Esophagus (tissue), 2 donors: ENCODE measurements at regions not wholly inside any gene's neighbourhood (a gene's known extent, or its start where the extent isn't known, plus 50 kb on each side); places are given as distances from the start of the nearest gene placed in this dataset.

Experiments used
- H3K27ac ChIP-seq, 2 donors: one replicate each; pipeline ENCODE4 v1.5.1; 2013; ENCODE audit warnings: low read depth in 2 of 2, mild to moderate bottlenecking in 2 of 2, inconsistent platforms in 1 of 2, low read length in 1 of 2, moderate library complexity in 1 of 2
- H3K27me3 ChIP-seq, 2 donors: one replicate each; pipeline ENCODE4 v1.6.1; 2013; ENCODE audit warnings: low read length in 2 of 2, control low read depth in 1 of 2, mild to moderate bottlenecking in 1 of 2; ENCODE audit not compliant: insufficient read depth in 2 of 2, control insufficient read depth in 1 of 2
- H3K36me3 ChIP-seq, 2 donors: one replicate each; pipeline ENCODE4 v1.6.1; 2013; ENCODE audit warnings: low read length in 1 of 2; ENCODE audit not compliant: control insufficient read depth in 2 of 2, insufficient read depth in 2 of 2
- H3K4me1 ChIP-seq, 2 donors: one replicate each; pipeline ENCODE4 v1.6.1; 2013; ENCODE audit warnings: low read length in 1 of 2; ENCODE audit not compliant: control insufficient read depth in 2 of 2, insufficient read depth in 2 of 2
- H3K4me3 ChIP-seq, 2 donors: one replicate each; pipeline ENCODE4 v1.5.1; 2013; ENCODE audit warnings: low read length in 2 of 2, mild to moderate bottlenecking in 2 of 2, low read depth in 1 of 2, moderate library complexity in 1 of 2
- H3K9me3 ChIP-seq, 2 donors: one replicate each; pipeline ENCODE4 v1.6.1; 2013; ENCODE audit warnings: mild to moderate bottlenecking in 2 of 2, low read depth in 1 of 2, low read length in 1 of 2, moderate library complexity in 1 of 2; ENCODE audit not compliant: control insufficient read depth in 2 of 2, insufficient read depth in 1 of 2
- whole genome bisulfite sequencing, 2 donors: extraction: QIAGEN DNeasy Blood & Tissue Kit; methylation state at CpG; one replicate each; pipeline ENCODE4 v1.1.7; 2013; 5-methylcytosine and 5-hydroxymethylcytosine counted together
- donor health status: healthy with polysubstance abuse.
- donor health status: Bipolar disorder and iron deficiency.

- Histone ChIP-seq H3K4me1 (no peaks in the 10 kb centered on the region), H3K9me3 (no peaks in the 10 kb centered on the region), H3K4me3 (no peak overlapping the region), H3K36me3 (no peaks in the 10 kb centered on the region), H3K27me3 (no peaks in the 10 kb centered on the region), H3K27ac (no peak overlapping the region)
- WGBS, 2 donors = 35 to 53% methylated on average over 3 of the region's 3 CpGs
These were observed 129.5 kb downstream of the LARP7 start for GRCh38 chr4:112766422-112766821.

- H3K27me3 ChIP-seq = no peaks in the 10 kb centered on the region
- 89 to 90% methylated on average over 6 of the region's 6 CpGs for WGBS, 2 donors
These were observed 130.4 kb downstream of the LARP7 start for GRCh38 chr4:112767386-112767785.

DNA sequence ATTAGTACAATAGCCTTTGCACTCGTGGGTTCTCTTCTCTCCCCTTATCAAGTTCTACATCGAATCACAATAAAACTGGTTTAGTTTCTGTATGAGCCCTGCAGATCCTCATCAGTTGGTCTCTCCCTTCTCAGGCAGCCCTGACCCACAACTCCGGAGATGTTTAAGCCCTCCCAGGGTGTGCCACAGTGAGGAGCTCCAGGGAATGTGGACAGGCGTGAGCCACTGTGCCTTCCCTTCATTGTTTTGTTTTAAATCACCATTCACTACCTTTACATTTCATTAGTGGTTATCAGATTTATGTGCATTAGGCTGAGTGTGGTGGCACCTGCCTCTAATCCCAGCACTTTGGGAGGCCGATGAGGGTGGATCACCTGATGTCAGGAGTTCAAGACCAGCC is 133.2 kb downstream of the LARP7 start:
- no peaks in the 10 kb centered on the region for H3K4me1 ChIP-seq
- H3K27me3 ChIP-seq = no peaks in the 10 kb centered on the region
- 65 to 79% methylated on average over 5 of the region's 5 CpGs for WGBS, 2 donors
- no peaks in the 10 kb centered on the region for H3K9me3 ChIP-seq
- H3K27ac ChIP-seq = no peak overlapping the region
- H3K36me3 ChIP-seq = no peaks in the 10 kb centered on the region
- H3K4me3 ChIP-seq = no peak overlapping the region

More at GRCh38 chr4:112767386-112767785, 130.4 kb downstream of the LARP7 start:
- H3K36me3 ChIP-seq = no peaks in the 10 kb centered on the region
- H3K27ac ChIP-seq = no peak overlapping the region
- no peaks in the 10 kb centered on the region for H3K4me1 ChIP-seq
- H3K4me3 ChIP-seq = no peak overlapping the region
- no peaks in the 10 kb centered on the region for H3K9me3 ChIP-seq

- Histone ChIP-seq H3K4me1 (no peaks in the 10 kb centered on the region), H3K9me3 (no peaks in the 10 kb centered on the region), H3K4me3 (no peak overlapping the region), H3K27ac (no peak overlapping the region), H3K27me3 (no peaks in the 10 kb centered on the region), H3K36me3 (no peaks in the 10 kb centered on the region)
- 57 to 64% methylated on average over 7 of the region's 7 CpGs for WGBS, 2 donors
These were observed 138.9 kb downstream of the LARP7 start for GRCh38 chr4:112775801-112776200.

DNA sequence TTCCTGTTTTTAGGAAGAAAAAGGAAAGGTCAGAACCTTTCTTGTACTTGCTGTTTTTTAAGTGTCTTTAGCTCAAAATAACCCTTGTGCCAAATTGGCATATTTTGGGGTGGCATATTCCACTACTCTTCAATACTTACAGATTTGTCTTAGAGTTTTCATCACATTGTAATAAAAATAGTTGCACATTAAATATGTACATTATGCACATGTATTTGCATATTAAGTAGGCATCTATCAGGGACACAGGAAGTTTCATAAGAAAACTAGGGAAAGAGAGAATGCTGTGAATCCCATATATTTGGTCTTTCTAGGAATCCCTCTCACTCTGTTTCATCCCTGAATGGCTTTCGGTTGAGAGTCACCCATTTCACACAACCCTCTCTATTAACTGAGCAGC is 139.6 kb downstream of the LARP7 start:
- H3K27me3 ChIP-seq = no peaks in the 10 kb centered on the region
- H3K9me3 ChIP-seq = no peaks in the 10 kb centered on the region
- H3K27ac ChIP-seq = no peak overlapping the region
- no peaks in the 10 kb centered on the region for H3K4me1 ChIP-seq
- WGBS, 2 donors = 94 to 97% methylated on average over 1 of the region's 1 CpG
- H3K36me3 ChIP-seq = no peaks in the 10 kb centered on the region
- H3K4me3 ChIP-seq = no peak overlapping the region

GRCh38 chr4:112778520-112778919 is 141.6 kb downstream of the LARP7 start:
- no peaks in the 10 kb centered on the region for H3K9me3 ChIP-seq
- 77 to 84% methylated on average over 7 of the region's 7 CpGs for WGBS, 2 donors
- no peak overlapping the region for H3K4me3 ChIP-seq
- no peaks in the 10 kb centered on the region for H3K36me3 ChIP-seq
- no peaks in the 10 kb centered on the region for H3K27me3 ChIP-seq
- H3K4me1 ChIP-seq = no peaks in the 10 kb centered on the region
- H3K27ac ChIP-seq = no peak overlapping the region

DNA sequence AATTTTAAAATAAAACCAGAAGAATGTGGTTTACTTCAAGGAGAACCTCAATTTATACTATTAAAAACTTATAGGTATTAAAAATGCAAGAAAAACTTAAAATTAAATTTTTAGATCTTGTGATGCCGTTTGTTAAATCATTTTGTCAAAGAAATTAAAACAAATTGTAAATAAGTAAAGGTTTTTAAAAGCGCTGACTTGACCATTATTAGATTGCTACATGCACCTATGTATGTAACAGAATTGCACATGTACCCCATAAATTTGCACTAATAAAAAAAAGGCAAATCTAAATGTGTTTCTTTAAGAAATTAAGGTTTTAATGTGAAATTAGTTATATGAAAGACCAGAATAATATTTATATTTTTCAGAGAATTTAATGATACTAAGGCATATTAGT is 156.1 kb downstream of the LARP7 start:
- H3K4me1 ChIP-seq = no peaks in the 10 kb centered on the region

GRCh38 chr4:112800001-112800400 is 163.1 kb downstream of the LARP7 start:
- no peaks in the 10 kb centered on the region for H3K36me3 ChIP-seq
- H3K4me1 ChIP-seq = no peaks in the 10 kb centered on the region
- 94 to 95% methylated on average over 5 of the region's 5 CpGs for WGBS, 2 donors

More for the DNA sequence above, 156.1 kb downstream of the LARP7 start:
- H3K27me3 ChIP-seq = no peaks in the 10 kb centered on the region
- no peaks in the 10 kb centered on the region for H3K36me3 ChIP-seq
- no peaks in the 10 kb centered on the region for H3K9me3 ChIP-seq
- no peak overlapping the region for H3K27ac ChIP-seq
- H3K4me3 ChIP-seq = no peak overlapping the region
- 65 to 71% methylated on average over 2 of the region's 2 CpGs for WGBS, 2 donors

DNA sequence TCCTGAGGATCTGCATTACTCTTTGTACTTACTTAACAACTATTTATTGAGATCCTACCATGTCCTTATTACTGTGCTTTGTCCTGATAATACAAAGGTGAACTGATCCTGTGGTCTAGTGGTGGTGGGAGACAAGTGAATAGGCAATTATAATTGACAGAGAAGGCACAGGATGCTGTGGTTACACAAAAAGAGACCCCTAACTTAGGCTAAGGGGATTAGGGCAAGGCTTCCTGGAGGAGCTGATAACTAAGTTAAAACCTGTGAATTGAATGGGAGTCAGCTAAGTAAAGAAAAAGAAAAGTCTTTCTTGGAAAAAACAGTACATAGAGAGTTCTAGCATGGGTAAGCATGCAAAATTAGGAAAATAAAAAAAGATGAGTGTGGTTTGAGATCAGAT is 164.4 kb downstream of the LARP7 start:
- no peaks in the 10 kb centered on the region for H3K4me1 ChIP-seq
- H3K9me3 ChIP-seq = no peaks in the 10 kb centered on the region
- no peaks in the 10 kb centered on the region for H3K36me3 ChIP-seq
- no peaks in the 10 kb centered on the region for H3K27me3 ChIP-seq
- H3K4me3 ChIP-seq = no peak overlapping the region
- H3K27ac ChIP-seq = no peak overlapping the region

More at GRCh38 chr4:112800001-112800400, 163.1 kb downstream of the LARP7 start:
- Histone ChIP-seq H3K27me3 (no peaks in the 10 kb centered on the region), H3K4me3 (no peak overlapping the region), H3K9me3 (no peaks in the 10 kb centered on the region), H3K27ac (no peak overlapping the region)

GRCh38 chr4:112802780-112803179 is 165.8 kb downstream of the LARP7 start:
- H3K36me3 ChIP-seq = no peaks in the 10 kb centered on the region
- H3K27ac ChIP-seq = no peak overlapping the region
- H3K9me3 ChIP-seq = no peaks in the 10 kb centered on the region
- H3K4me3 ChIP-seq = no peak overlapping the region
- no peaks in the 10 kb centered on the region for H3K27me3 ChIP-seq
- WGBS, 2 donors = 76 to 82% methylated on average over 6 of the region's 6 CpGs
- no peaks in the 10 kb centered on the region for H3K4me1 ChIP-seq
